HG03066 (cell line): ENCODE measurements at regions not wholly inside any gene's neighbourhood (a gene's known extent, or its start where the extent isn't known, plus 50 kb on each side); places are given as distances from the start of the nearest gene placed in this dataset.
A peak's percentile ranks its signal among the peaks of the same experiment; 100 is the strongest.
"Not testable (repeated sequence)": the region's sequence is repeated elsewhere in the genome, so short reads cannot be mapped to it uniquely, and the experiment has no call there.

Experiments used
- ATAC-seq: cut with Tn5 transposase; IDR thresholded peaks from one replicate; pipeline ENCODE4 v1.9.1; 2021; ENCODE audit warnings: low read depth; ENCODE audit not compliant: unreplicated experiment

DNA sequence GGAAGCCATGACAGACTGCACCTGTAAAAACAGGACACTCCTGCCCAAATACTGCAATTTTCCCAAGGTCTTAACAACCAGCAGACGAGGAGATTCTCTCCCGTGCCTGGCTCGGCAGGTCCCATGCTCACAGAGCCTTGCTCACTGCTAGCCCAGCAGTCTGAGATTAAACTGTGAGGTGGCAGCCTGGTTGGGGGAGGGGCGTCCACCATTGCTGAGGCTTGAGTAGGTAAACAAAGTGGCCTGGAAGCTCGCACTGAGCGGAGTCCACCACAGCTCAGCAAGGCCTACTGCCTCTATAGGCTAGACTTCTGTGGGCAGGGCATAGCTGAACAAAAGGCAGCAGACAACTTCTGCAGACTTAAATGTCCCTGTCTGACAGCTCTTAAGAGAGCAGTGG lies 80.3 kb downstream of the ANXA5 start:
- not testable (repeated sequence) for ATAC-seq

DNA sequence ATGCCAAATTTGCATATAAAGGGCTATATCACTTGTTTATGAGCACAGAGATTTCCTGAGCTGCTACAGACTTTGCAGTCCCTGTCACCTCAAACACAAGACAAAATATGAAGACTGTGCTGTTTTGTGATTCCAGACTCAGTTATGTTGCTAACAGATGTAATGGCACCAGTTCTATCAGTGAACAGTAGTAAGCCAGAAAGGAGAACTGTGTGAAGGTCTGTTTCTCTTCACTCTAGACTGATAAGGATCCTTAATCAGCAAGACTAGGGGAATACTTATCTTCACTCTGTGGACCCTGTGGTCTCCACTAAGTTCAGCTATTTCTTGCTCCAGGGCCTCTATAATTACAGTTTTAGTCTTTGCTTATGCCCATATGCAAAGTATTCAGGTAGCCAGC lies 82.7 kb downstream of the ANXA5 start:
- ATAC-seq = no peak

DNA sequence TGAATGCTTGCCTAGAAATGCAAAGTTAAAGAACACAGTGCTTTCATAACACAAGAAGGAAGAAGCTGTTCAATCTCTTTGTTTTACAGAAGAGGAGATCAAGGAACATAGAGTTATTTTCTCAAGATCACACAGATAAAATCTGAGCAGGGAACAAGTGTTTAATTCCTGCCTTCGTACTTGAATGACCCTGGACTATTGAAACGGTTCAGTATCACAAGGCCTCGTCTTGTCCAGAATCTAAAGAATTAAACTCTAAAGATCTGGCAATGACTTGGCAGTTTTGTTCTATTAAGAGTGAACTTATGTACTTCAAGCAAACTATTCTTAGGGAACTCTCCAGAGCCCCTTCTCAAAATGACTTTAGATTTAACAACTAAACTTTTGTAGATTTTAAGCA lies 97.7 kb downstream of the ANXA5 start:
- no peak for ATAC-seq

- peak; percentile 79 for ATAC-seq
Measured at GRCh38 chr4:121597346-121597934, 99.3 kb downstream of the ANXA5 start.

DNA sequence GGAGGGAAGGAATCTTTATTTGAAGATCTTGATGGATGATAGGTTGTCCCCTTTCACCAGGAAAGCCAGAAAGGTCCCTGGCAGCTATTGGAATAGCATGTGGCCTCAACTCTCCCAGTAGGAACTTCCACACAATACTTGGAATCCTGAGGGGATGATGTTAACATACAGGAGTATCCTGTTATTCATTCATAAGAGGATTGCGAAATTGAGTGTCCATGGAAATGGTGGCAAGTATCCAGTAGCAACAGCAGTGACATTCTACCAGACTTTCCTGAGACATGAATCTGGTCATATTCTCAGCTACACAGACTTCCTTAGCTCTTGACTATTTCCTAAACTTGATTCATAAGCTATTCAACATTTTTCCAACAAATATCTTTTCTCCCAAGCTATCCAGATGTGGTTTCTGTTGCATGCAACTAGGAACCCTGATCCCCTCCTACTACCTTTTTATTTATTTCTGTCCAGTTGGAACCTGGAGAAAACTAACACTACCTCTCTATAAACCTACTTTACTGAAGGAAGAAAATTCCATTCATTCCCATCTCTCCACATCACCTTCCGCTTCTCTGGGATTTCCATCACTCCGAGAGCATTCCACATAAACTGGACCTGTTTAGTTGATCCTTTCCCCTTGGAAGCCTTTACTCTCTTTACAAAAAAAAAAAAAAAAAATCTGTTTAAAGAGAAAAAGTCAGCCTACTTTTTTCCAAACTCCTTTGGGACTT lies 101.8 kb downstream of the ANXA5 start:
- no peak for ATAC-seq

DNA sequence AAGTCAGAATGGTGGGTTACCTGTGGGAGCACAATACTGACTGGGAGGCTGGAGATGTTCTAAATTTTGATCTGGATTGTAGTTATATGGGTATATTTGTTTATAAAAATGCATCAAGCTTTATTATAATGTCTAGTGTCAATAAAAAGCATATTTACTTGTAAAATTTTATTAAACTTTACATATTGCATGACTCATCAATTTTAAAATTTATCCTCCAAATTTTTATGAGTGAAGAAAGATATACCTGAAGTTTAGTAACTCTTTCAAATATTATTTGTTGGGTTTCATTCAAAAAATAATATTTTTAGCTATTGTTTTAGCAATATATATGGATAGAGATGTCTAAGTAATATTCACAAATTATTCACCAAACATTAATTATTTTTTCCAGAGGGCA lies 103.0 kb downstream of the ANXA5 start:
- no peak for ATAC-seq

DNA sequence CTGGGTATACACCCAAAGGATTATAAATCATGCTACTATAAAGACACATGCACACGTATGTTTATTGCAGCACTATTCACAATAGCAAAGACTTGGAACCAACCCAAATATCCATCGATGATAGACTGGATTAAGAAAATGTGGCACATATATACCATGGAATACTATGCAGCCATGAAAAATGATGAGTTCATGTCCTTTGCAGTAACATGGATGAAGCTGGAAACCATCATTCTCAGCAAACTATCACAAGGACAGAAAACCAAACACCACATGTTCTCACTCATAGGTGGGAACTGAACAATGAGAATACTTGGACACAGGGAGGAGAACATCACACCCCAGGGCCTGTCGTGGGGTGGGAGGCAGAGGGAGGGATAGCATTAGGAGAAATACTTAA lies 104.5 kb downstream of the ANXA5 start:
- ATAC-seq = not testable (repeated sequence)

DNA sequence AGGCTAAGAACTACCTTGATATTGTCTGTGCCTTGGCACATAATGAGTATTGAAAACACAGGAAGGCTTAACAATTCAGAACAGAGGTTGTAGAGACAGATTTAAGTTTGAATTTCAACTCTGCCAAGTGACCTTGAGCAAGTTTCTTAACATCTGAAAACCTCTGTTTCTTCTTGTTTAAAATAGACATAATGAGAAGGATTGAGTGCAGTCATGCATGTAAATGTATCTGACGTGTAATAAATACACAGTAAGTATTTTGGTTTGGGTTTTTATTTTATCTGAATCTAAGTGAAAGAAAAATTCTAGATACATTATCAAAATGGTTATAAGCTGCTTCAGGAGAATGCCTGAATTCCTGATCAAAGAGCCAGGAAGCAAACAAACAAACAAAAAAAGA lies 111.9 kb downstream of the ANXA5 start:
- no peak for ATAC-seq

DNA sequence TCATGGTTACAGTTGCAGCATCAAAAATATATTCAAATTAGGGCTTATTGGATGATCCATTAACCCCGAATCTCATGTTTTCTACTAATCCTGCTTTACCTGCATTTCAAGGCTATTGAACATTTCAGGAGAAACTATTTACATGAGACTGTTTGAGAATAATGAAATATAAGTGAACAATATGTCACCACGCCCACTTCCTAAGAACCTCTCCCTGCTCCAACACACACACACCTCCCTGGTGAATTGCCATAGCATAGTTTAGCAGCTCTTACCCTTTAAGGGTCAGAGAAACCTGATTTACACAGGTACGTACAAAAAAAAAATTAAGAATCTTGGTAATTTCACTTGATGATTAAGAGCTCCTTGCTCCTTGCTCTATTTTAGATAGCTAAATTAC lies 113.4 kb downstream of the ANXA5 start:
- ATAC-seq = no peak

DNA sequence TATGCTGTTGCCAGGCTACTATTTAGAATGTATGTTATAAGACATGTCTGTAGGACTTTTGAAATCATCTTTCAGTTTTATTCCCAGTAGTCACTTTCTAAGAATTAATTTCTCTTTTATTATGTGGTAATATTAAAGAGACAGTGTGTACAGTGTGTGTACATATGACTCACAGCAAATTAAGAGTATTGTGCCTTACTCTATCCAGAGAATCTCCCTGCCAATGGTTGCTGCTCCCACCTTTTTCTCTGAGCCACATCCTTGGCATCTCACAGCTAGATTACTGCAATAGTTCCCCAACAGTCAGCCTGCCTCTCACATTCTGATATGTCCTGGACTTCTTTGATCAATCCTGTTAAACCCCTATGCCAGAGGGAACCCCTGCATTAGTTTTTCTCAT lies 114.5 kb downstream of the ANXA5 start:
- no peak for ATAC-seq

DNA sequence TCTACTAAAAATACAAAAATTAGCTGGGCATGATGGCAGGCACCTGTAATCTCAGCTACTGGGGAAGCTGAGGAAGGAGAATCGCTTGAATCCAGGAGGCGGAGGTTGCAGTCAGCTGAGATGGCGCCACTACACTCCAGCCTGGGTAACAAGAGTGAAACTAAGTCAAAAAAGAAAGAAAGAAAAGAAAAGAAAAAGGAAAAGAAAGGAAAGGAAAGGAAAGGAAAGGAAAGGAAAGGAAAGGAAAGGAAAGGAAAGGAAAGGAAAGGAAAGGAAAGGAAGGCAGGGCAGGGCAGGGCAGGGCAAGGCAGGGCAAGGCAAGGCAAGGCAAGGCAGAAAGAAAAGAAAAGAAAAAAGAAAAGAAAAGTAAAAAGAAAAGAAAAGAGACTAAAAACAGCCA lies 121.4 kb downstream of the ANXA5 start:
- ATAC-seq = not testable (repeated sequence)

DNA sequence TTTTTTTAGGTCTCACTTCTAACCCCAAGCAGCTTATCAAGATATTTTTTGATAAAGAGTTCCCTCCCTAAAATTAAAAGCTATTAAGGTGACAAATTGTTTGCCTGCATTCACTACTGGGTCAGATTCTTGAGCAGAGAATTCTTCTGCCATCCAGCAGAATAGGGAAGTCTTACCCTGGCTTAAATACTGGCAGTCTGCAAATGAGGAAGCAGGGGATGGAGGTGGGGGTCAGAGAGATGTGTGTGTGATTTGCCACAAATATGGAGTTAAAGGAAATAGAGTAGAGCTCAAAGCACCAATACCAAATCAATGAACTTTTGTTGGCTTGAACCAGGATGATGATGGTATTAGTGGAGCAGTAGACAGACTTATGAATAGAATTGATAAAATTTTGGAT lies 122.2 kb downstream of the ANXA5 start:
- no peak for ATAC-seq

GRCh38 chr4:121567748-121568147 lies 129.0 kb downstream of the ANXA5 start:
- ATAC-seq = no peak

GRCh38 chr4:121564840-121565375 lies 131.9 kb downstream of the ANXA5 start:
- no peak for ATAC-seq

DNA sequence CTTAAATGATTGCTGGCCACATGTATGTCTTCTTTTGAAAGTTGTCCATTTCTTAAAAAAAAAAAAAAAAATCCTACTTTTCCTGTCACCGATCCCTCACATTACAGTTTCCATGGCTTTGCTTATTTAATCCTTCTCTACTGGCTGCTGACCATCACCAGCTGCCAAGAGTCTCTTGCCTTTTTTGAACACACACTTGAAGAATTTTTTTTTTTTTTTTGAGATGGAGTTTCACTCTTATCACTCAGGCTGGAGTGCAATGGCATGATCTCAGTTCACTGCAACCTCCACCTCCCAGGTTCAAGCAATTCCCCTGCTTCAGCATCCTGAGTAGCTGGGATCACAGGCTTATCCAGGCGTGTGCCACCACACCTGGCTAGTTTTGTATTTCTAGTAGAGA lies 134.0 kb downstream of the ANXA5 start:
- ATAC-seq = no peak

- ATAC-seq = no peak
Measured at GRCh38 chr4:121555315-121556107, 141.3 kb downstream of the ANXA5 start.

GRCh38 chr4:121554382-121554781 lies 142.4 kb downstream of the ANXA5 start:
- ATAC-seq = no peak

GRCh38 chr4:121551881-121552280 lies 144.9 kb downstream of the ANXA5 start:
- ATAC-seq = no peak

- no peak for ATAC-seq
Measured at GRCh38 chr4:121551271-121551670, 145.5 kb downstream of the ANXA5 start.

DNA sequence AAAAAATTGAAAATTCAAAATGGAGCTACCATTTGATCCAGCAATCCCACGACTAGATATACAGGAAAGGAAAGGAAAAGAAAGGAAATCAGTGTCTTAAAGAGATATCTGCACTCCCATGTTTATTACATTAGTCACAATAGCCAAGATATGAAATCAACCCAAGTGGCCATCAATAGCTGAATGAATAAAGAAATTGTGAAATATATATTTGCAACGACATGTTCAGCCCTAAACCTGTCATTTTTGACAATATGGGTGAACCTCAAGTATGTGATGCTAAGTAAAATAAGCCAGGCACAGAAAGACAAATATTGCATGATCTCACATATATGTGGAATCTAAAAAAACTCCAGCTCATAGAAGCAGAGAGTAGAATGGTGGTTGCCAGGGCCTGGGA lies 155.1 kb downstream of the ANXA5 start:
- ATAC-seq = no peak

- ATAC-seq = no peak
Measured at GRCh38 chr4:121535351-121535750, 154.5 kb upstream of the QRFPR start.
